Activated B cell treated with CpG ODN at 0.5 μM for 24 hours (primary cell): ENCODE measurements at regions not wholly inside any gene's neighbourhood (a gene's known extent, or its start where the extent isn't known, plus 50 kb on each side); places are given as distances from the start of the nearest gene placed in this dataset.
"Not testable (repeated sequence)": the region's sequence is repeated elsewhere in the genome, so short reads cannot be mapped to it uniquely, and the experiment has no call there.

ENCODE experiments used
- ATAC-seq: fragments of 200-7000 bp; cut with Tn5 transposase; one replicate; pipeline ENCODE4 v1.10.0; 2021; ENCODE audit warnings: low read depth, mild to moderate bottlenecking, moderate library complexity
- CTCF ChIA-PET: fragments of 350-600 bp; sonication (Branson Sonifier 250); formaldehyde crosslinking; loops from one replicate; lab custom pipeline; 2021; ENCODE audit warnings: antibody characterized with exemption; lab: Charles Lee
- POLR2A ChIA-PET: fragments of 350-600 bp; sonication (Branson Sonifier 250); formaldehyde crosslinking; loops from one replicate; lab custom pipeline; 2021; ENCODE audit warnings: antibody characterized with exemption; lab: Charles Lee
- DNase-seq: peaks from one replicate; pipeline ENCODE4 v3.0.0; 2022
- H3K27ac Mint-ChIP-seq: one replicate; pipeline ENCODE4 v1.8.0; 2020; ENCODE audit warnings: mixed read lengths
- H3K27me3 Mint-ChIP-seq: one replicate; pipeline ENCODE4 v1.8.0; 2021; ENCODE audit warnings: mixed read lengths
- H3K36me3 Mint-ChIP-seq: one replicate; pipeline ENCODE4 v1.8.0; 2021; ENCODE audit warnings: low read depth, mixed read lengths
- H3K4me1 Mint-ChIP-seq: one replicate; pipeline ENCODE4 v1.8.0; 2021; ENCODE audit warnings: mixed read lengths
- H3K4me3 Mint-ChIP-seq: one replicate; pipeline ENCODE4 v1.8.0; 2020; ENCODE audit warnings: mild to moderate bottlenecking, mixed read lengths
- H3K9me3 Mint-ChIP-seq: one replicate; pipeline ENCODE4 v1.8.0; 2020; ENCODE audit warnings: mixed read lengths
- intact Hi-C: fragments of 100-400 bp; cut with micrococcal nuclease; formaldehyde crosslinking; loops from one replicate; pipeline ENCODE4 v1.15.1; 2024

DNA sequence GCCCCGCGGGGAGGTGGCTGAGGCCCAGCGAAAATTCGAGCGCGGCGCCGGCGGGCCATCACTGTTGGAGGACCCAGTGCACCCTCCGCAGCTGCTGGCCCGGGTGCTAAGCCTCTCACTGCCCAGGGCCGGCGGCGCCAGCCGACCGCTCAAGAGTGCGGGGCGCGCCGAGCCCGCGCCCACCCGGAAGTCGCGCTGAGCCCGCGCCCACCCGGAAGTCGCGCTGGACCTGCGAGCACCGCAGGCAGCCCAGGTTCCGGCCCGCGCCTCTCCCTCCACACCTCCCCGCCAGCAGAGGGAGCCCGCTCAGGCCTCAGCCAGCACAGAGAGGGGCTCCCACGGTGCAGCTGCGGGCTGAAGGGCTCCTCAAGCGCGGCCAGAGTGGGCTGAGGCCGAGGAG, 165.5 kb upstream of the BDP1 start:
- H3K27ac Mint-ChIP-seq, H3K27me3 Mint-ChIP-seq, H3K4me3 Mint-ChIP-seq, POLR2A ChIA-PET, H3K9me3 Mint-ChIP-seq, CTCF ChIA-PET, H3K36me3 Mint-ChIP-seq, intact Hi-C loops, ATAC-seq, H3K4me1 Mint-ChIP-seq: not testable (repeated sequence)
- peak; percentile 61 for DNase-seq

DNA sequence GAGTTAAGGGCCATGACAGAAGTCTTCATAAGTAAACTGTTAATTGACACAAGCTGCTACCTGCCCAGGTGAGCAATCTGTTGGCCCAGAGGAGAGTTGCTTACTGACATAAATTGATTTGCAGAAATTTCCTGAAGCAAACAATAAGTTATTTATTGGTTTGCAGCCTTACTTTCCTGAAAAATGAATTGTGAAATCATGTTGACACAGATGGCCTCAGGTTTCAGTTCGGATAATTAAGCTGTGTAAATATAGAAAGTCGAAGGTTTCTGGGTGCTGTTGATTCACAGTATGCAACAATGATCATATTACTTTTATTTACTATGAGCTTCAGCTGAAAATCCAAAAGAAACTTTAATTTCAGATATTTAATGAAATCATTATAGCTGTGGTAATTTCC, 164.5 kb upstream of the BDP1 start:
- CTCF ChIA-PET, ATAC-seq, H3K4me3 Mint-ChIP-seq, H3K27me3 Mint-ChIP-seq, POLR2A ChIA-PET, H3K4me1 Mint-ChIP-seq, H3K27ac Mint-ChIP-seq, H3K9me3 Mint-ChIP-seq, H3K36me3 Mint-ChIP-seq, DNase-seq, intact Hi-C loops: not testable (repeated sequence)
